GM12878 (cell line): ENCODE measurements at regions not wholly inside any gene's neighbourhood (a gene's known extent, or its start where the extent isn't known, plus 50 kb on each side); places are given as distances from the start of the nearest gene placed in this dataset.

ENCODE experiments used
- ATAC-seq: fragments of 200-7000 bp; cut with Tn5 transposase; 3 replicates; pipeline ENCODE4 v1.9.1; 2020; ENCODE audit warnings: mild to moderate bottlenecking, moderate library complexity
- BruUV-seq: library from RNA; stranded (reverse); fragments of 400-500 nt; replicated peaks from 2 replicates; lab custom pipeline; 2021; lab: Mats Ljungman, UMichigan
- CTCF ChIA-PET: fragments of 300-600 bp; sonication (Branson Sonifier 250); formaldehyde crosslinking; extraction: SDS; loops from one replicate; lab custom pipeline; 2021; ENCODE audit warnings: inconsistent platforms; lab: Yijun Ruan, JAX
- POLR2A ChIA-PET: fragments of 350-600 bp; formaldehyde crosslinking; extraction: SDS; loops from one replicate; lab custom pipeline; 2021; ENCODE audit warnings: inconsistent platforms; lab: Charles Lee
- RAD21 ChIA-PET: fragments of 300-600 bp; sonication (Branson Sonifier 250); formaldehyde crosslinking; loops from one replicate; lab custom pipeline; 2023; ENCODE audit warnings: antibody characterized with exemption; ENCODE audit not compliant: unreplicated experiment; lab: Charles Lee
- SMC1A ChIA-PET: fragments of 300-600 bp; sonication (Branson Sonifier 250); formaldehyde crosslinking; loops from one replicate; lab custom pipeline; 2023; ENCODE audit not compliant: unreplicated experiment, uncharacterized antibody; lab: Charles Lee
- DNase-seq: peaks from one replicate; pipeline ENCODE4 v3.0.0-alpha.2; 2011; ENCODE audit warnings: low read depth, low spot score
- FAIRE-seq: peaks from 3 replicates; lab custom pipeline; 2011; peaks lifted over from hg19 to GRCh38; lab: Jason Lieb, UNC
- H2AFZ ChIP-seq: 2 replicates; pipeline ENCODE4 v1.6.0; 2011; ENCODE audit warnings: low read depth, low read length, control low read depth; ENCODE audit not compliant: control insufficient read depth
- H3K27ac ChIP-seq: 2 replicates; pipeline ENCODE4 v1.5.1; 2011; ENCODE audit warnings: control low read depth; ENCODE audit not compliant: control insufficient read depth, insufficient read depth
- H3K27me3 ChIP-seq, 2 experiments: replicated peaks in 1 of 2; 2 replicates each; pipeline versions ENCODE4 v1.6.0 to v1.6.1; 2011; ENCODE audit warnings: low read length in 1 of 2; ENCODE audit not compliant: control insufficient read depth in 2 of 2, insufficient read depth in 2 of 2
- H3K36me3 ChIP-seq, 2 experiments: 2 replicates each; pipeline ENCODE4 v1.5.1; 2011; ENCODE audit warnings: low read length in 1 of 2; ENCODE audit not compliant: control insufficient read depth in 2 of 2, insufficient read depth in 2 of 2
- H3K4me1 ChIP-seq: 2 replicates; pipeline ENCODE4 v1.6.1; 2011; ENCODE audit warnings: mild to moderate bottlenecking, low read length, moderate library complexity, mixed read lengths; ENCODE audit not compliant: control insufficient read depth, insufficient read depth
- H3K4me2 ChIP-seq: 2 replicates; pipeline ENCODE4 v1.6.0; 2011; ENCODE audit warnings: control low read depth; ENCODE audit not compliant: control insufficient read depth, insufficient read depth
- H3K4me3 ChIP-seq: fragments of 200-600 bp; sonication (generic); 2 replicates; pipeline ENCODE4 v1.5.1; 2016
- H3K79me2 ChIP-seq: 2 replicates; pipeline ENCODE4 v1.6.0; 2011; ENCODE audit warnings: low read length; ENCODE audit not compliant: control insufficient read depth, insufficient read depth
- H3K9ac ChIP-seq: 2 replicates; pipeline ENCODE4 v1.8.0; 2011; ENCODE audit warnings: low read length, control low read depth, mixed read lengths; ENCODE audit not compliant: control insufficient read depth, insufficient read depth
- H3K9me3 ChIP-seq: replicated peaks from 3 replicates; pipeline ENCODE4 v1.5.1; 2011; ENCODE audit warnings: mild to moderate bottlenecking, low read length; ENCODE audit not compliant: control insufficient read depth, insufficient read depth
- H4K20me1 ChIP-seq: 2 replicates; pipeline ENCODE4 v1.6.0; 2011; ENCODE audit not compliant: control insufficient read depth, insufficient read depth
- BRCA1 ChIP-seq: IDR thresholded peaks from 2 replicates; pipeline ENCODE4 v1.6.1; 2011; ENCODE audit warnings: low read depth, low read length, improper control_type of control experiment
- EP300 ChIP-seq, 2 experiments: fragments of 150-350 bp in 1 of 2; IDR thresholded peaks; 2 replicates each; pipeline ENCODE4 v1.6.1; 2011 to 2012; ENCODE audit warnings: low read depth in 2 of 2, low read length in 2 of 2, borderline replicate concordance in 1 of 2, improper control_type of control experiment in 1 of 2, inconsistent platforms in 1 of 2; ENCODE audit not compliant: control insufficient read depth in 1 of 2
- FOXK2 ChIP-seq: fragments of 450-650 bp; IDR thresholded peaks from 2 replicates; pipeline ENCODE4 v1.6.1; 2017; ENCODE audit warnings: mild to moderate bottlenecking, moderate library complexity
- MYC ChIP-seq: IDR thresholded peaks from 2 replicates; pipeline ENCODE4 v1.6.1; 2011; ENCODE audit warnings: mild to moderate bottlenecking, low read length, moderate library complexity, inconsistent platforms; ENCODE audit not compliant: insufficient read depth, insufficient replicate concordance, insufficient read length, severe bottlenecking
- NBN ChIP-seq: fragments of 450-650 bp; IDR thresholded peaks from 2 replicates; pipeline ENCODE4 v1.6.1; 2016
- NFIC ChIP-seq: IDR thresholded peaks from 2 replicates; pipeline ENCODE4 v1.6.1; 2012; ENCODE audit warnings: low read depth, mild to moderate bottlenecking, inconsistent platforms, low read length, moderate library complexity
- NR2C2 ChIP-seq: IDR thresholded peaks from 2 replicates; pipeline ENCODE4 v1.6.1; 2011; ENCODE audit warnings: borderline replicate concordance, low read depth; ENCODE audit not compliant: control insufficient read depth, insufficient read length
- RCOR1 ChIP-seq: conservative IDR thresholded peaks from 2 replicates; pipeline ENCODE4 v1.6.1; 2012; ENCODE audit warnings: low read depth, low read length, improper control_type of control experiment
- REST ChIP-seq: IDR thresholded peaks from 2 replicates; pipeline ENCODE4 v1.6.1; 2012; ENCODE audit warnings: mild to moderate bottlenecking, low read depth, low read length
- RFX5 ChIP-seq: IDR thresholded peaks from 2 replicates; pipeline ENCODE4 v1.6.1; 2011; ENCODE audit warnings: low read depth, low read length, improper control_type of control experiment
- SPI1 ChIP-seq: IDR thresholded peaks from 2 replicates; pipeline ENCODE4 v1.6.1; 2011; ENCODE audit warnings: low read depth, mild to moderate bottlenecking, low read length, moderate library complexity, borderline replicate concordance; ENCODE audit not compliant: insufficient read depth
- SREBF1 ChIP-seq: IDR thresholded peaks from 2 replicates; pipeline ENCODE4 v1.6.1; 2012; ENCODE audit warnings: mild to moderate bottlenecking, low read length
- SREBF2 ChIP-seq: IDR thresholded peaks from 2 replicates; pipeline ENCODE4 v1.6.1; 2012; ENCODE audit warnings: mild to moderate bottlenecking, low read length
- TBL1XR1 ChIP-seq: IDR thresholded peaks from 2 replicates; pipeline ENCODE4 v1.6.1; 2012; ENCODE audit warnings: low read depth, low read length, improper control_type of control experiment
- TCF7 ChIP-seq: IDR thresholded peaks from 2 replicates; pipeline ENCODE4 v1.6.1; 2014; ENCODE audit warnings: antibody characterized with exemption, borderline replicate concordance
- ZNF24 ChIP-seq: fragments of 450-650 bp; IDR thresholded peaks from 2 replicates; pipeline ENCODE4 v1.6.1; 2017; ENCODE audit warnings: antibody characterized with exemption, mild to moderate bottlenecking
- WGBS: methylation state at CpG from one replicate; pipeline ENCODE4 v1.1.6; 2016; ENCODE audit warnings: low lambda C conversion rate; ENCODE audit not compliant: insufficient replicate concordance, insufficient coverage; ENCODE audit errors: missing lambda C conversion rate; 5-methylcytosine and 5-hydroxymethylcytosine counted together
- in situ Hi-C: fragments of 300-500 bp; cut with MboI; formaldehyde crosslinking; loops from 9 replicates; pipeline ENCODE4 v1.14.3; 2018; ENCODE audit warnings: mixed read lengths
- intact Hi-C: fragments of 100-400 bp; cut with micrococcal nuclease; formaldehyde crosslinking; loops from one replicate; pipeline ENCODE4 v1.14.2; 2022; ENCODE audit not compliant: unreplicated experiment

GRCh38 chr9:78899006-78899405, 602.1 kb downstream of the PSAT1 start:
- CTCF ChIA-PET, result no interaction called here
- SMC1A ChIA-PET, result no interaction called here
- POLR2A ChIA-PET, result no interaction called here
- BruUV-seq, result no TSS peak
- FAIRE-seq, result no peak
- no peaks in the 10 kb centered on the region for H3K4me1 ChIP-seq
- in situ Hi-C loops, result no loop called here
- RAD21 ChIA-PET, result no interaction called here
- H3K4me2 ChIP-seq, result no peak overlapping the region
- H3K9me3 ChIP-seq, result no peaks in the 10 kb centered on the region
- no peaks in the 10 kb centered on the region for H3K79me2 ChIP-seq
- no peak for TF ChIP-seq FOXK2
- no peak for TF ChIP-seq REST
- TF ChIP-seq BRCA1, result no peak
- TF ChIP-seq ZNF24, result no peak
- TF ChIP-seq NFIC, result no peak
- TF ChIP-seq TBL1XR1, result no peak
- TF ChIP-seq TCF7, result no peak
- no peak for TF ChIP-seq EP300 (IDR thresholded peaks at IDR 0.05; ENCODE audit: borderline replicate concordance in 1 of 2, control insufficient read depth in 1 of 2, low read depth in 2 of 2, low read length in 2 of 2)
- no peak for TF ChIP-seq RCOR1
- TF ChIP-seq NBN, result no peak
- TF ChIP-seq SPI1, result no peak
- TF ChIP-seq MYC, result no peak
- TF ChIP-seq RFX5, result no peak
- TF ChIP-seq NR2C2, result no peak
- no peak for TF ChIP-seq SREBF2
- no peak for TF ChIP-seq SREBF1
- intact Hi-C loops, result no loop called here
- no peaks in the 10 kb centered on the region for H4K20me1 ChIP-seq
- H3K36me3 ChIP-seq, result no peaks in the 10 kb centered on the region
- H3K27ac ChIP-seq, result no peak overlapping the region
- H2AFZ ChIP-seq, result no peak overlapping the region
- H3K27me3 ChIP-seq, result no peaks in the 10 kb centered on the region
- H3K4me3 ChIP-seq, result no peak overlapping the region
- no peak for DNase-seq
- no peak for ATAC-seq
- H3K9ac ChIP-seq, result no peak overlapping the region
- WGBS, result 15% methylated on average over 6 of the region's 6 CpGs
